Panc1 (cell line): ENCODE measurements at regions not wholly inside any gene's neighbourhood (a gene's known extent, or its start where the extent isn't known, plus 50 kb on each side); places are given as distances from the start of the nearest gene placed in this dataset.

Source experiments
- CTCF ChIP-seq: fragments of 450-650 bp; IDR thresholded peaks from 2 replicates; pipeline ENCODE4 v1.5.1; 2017; ENCODE audit warnings: mild to moderate bottlenecking
- POLR2AphosphoS5 ChIP-seq: IDR thresholded peaks from 2 replicates; pipeline ENCODE4 v1.6.1; 2012; ENCODE audit warnings: mild to moderate bottlenecking, low read depth, low read length, moderate library complexity
- REST ChIP-seq, 2 experiments: IDR thresholded peaks; 2 replicates each; pipeline ENCODE4 v1.6.1; 2011 to 2012; ENCODE audit warnings: low read depth in 2 of 2, control low read depth in 1 of 2, low read length in 1 of 2, mild to moderate bottlenecking in 1 of 2, moderate library complexity in 1 of 2; ENCODE audit not compliant: insufficient read depth in 1 of 2
- TCF7L2 ChIP-seq: IDR thresholded peaks from 2 replicates; pipeline ENCODE4 v1.6.1; 2011; ENCODE audit warnings: mild to moderate bottlenecking, low read depth, low read length, inconsistent platforms

GRCh38 chr3:115552007-115552406, 71.3 kb upstream of the GAP43 start:
- TF ChIP-seq CTCF (no peak), POLR2AphosphoS5 (no peak), REST (IDR thresholded peaks at IDR 0.05; ENCODE audit: insufficient read depth in 1 of 2, low read depth in 2 of 2, low read length in 1 of 2) (no peak), TCF7L2 (no peak)
